Adrenal gland (tissue), 5 donors: ENCODE measurements at regions not wholly inside any gene's neighbourhood (a gene's known extent, or its start where the extent isn't known, plus 50 kb on each side); places are given as distances from the start of the nearest gene placed in this dataset.

Experiments
- POLR2A ChIP-seq, 2 donors: fragments of 450-650 bp; IDR thresholded peaks; one replicate each; pipeline ENCODE4 v1.6.1; 2017; ENCODE audit warnings: antibody characterized with exemption in 2 of 2, mild to moderate bottlenecking in 2 of 2, moderate library complexity in 1 of 2
- TF ChIP-seq, protein P1 (sequence below), 6 experiments: fragments of 450-650 bp in 4 of 6; fragments of 200-600 bp in 2 of 6; sonication (generic) in 1 of 6; IDR thresholded peaks; 1 replicate in 5 of 6; 2 replicates in 1 of 6; pipeline versions ENCODE4 v1.5.1 to v1.8.0; 2016 to 2021; ENCODE audit warnings: antibody characterized with exemption in 6 of 6, mild to moderate bottlenecking in 2 of 6, moderate library complexity in 1 of 6
- donor health status: DM: no; HTN: no; CAD: no.

DNA sequence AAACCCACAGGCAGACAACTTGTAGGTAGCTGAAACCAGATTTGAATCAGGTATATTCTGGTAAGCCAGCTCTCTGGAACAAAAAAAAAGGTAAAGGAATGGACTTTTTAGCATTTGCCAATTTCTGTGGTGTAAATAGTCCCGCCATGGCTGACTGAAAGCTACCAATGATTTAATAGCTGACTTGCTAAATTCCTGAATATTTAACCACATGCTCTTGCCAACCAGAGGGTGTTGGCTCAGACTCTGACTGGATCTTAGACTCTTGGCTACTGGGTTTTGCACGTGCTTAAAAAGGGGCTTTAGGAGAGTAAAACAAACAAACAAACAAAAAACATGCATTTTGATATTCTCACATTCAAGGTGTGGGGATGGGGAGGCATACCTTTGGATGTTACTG, 600.0 kb upstream of the CDH4 start:
- TF ChIP-seq POLR2A (IDR thresholded peaks at IDR 0.05) = no peak
- TF ChIP-seq, protein P1, sequence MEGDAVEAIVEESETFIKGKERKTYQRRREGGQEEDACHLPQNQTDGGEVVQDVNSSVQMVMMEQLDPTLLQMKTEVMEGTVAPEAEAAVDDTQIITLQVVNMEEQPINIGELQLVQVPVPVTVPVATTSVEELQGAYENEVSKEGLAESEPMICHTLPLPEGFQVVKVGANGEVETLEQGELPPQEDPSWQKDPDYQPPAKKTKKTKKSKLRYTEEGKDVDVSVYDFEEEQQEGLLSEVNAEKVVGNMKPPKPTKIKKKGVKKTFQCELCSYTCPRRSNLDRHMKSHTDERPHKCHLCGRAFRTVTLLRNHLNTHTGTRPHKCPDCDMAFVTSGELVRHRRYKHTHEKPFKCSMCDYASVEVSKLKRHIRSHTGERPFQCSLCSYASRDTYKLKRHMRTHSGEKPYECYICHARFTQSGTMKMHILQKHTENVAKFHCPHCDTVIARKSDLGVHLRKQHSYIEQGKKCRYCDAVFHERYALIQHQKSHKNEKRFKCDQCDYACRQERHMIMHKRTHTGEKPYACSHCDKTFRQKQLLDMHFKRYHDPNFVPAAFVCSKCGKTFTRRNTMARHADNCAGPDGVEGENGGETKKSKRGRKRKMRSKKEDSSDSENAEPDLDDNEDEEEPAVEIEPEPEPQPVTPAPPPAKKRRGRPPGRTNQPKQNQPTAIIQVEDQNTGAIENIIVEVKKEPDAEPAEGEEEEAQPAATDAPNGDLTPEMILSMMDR (IDR thresholded peaks at IDR 0.05) = no peak
